ENCODE measurements at regions not wholly inside any gene's neighbourhood (a gene's known extent, or its start where the extent isn't known, plus 50 kb on each side); places are given as distances from the start of the nearest gene placed in this dataset.
A peak's percentile ranks its signal among the peaks of the same experiment; 100 is the strongest.

- intact Hi-C loops (cut with DNase I): no loop called here
- DNase-seq: no peak
- H3K9me3 ChIP-seq: no peaks in the 10 kb centered on the region
- H3K27ac ChIP-seq: no peak overlapping the region
- H3K4me3 ChIP-seq: no peak overlapping the region
- no peaks in the 10 kb centered on the region for H3K27me3 ChIP-seq
- TF ChIP-seq CTCF (IDR thresholded peaks at IDR 0.05): no peak
- H3K36me3 ChIP-seq: no peaks in the 10 kb centered on the region
- no peak overlapping the region for H3K9ac ChIP-seq (ENCODE audit: low read depth in 2 of 2, low read length in 2 of 2)
- peaks cover 6% of the 10 kb centered on the region for H3K4me1 ChIP-seq
Measured at GRCh38 chr9:129322641-129323375, 144.7 kb upstream of the IER5L start.

- TF ChIP-seq CTCF (IDR thresholded peaks at IDR 0.05): no peak
- H3K9ac ChIP-seq (ENCODE audit: low read depth in 2 of 2, low read length in 2 of 2): no peak overlapping the region
- intact Hi-C loops (cut with DNase I): no loop called here
- H3K27ac ChIP-seq: no peak overlapping the region
- H3K9me3 ChIP-seq: no peaks in the 10 kb centered on the region
- peaks cover 6% of the 10 kb centered on the region for H3K4me1 ChIP-seq
- no peak for DNase-seq
- no peaks in the 10 kb centered on the region for H3K36me3 ChIP-seq
- H3K27me3 ChIP-seq: no peaks in the 10 kb centered on the region
- no peak overlapping the region for H3K4me3 ChIP-seq
Measured at GRCh38 chr9:129322022-129322621, 144.1 kb upstream of the IER5L start.

GRCh38 chr9:129321286-129322021, 143.4 kb upstream of the IER5L start:
- no peak for DNase-seq
- peak overlapping the region; percentile 66 to 68 for H3K9ac ChIP-seq (ENCODE audit: low read depth in 2 of 2, low read length in 2 of 2)
- H3K4me3 ChIP-seq: peak overlapping the region; percentile 38
- H3K9me3 ChIP-seq: no peaks in the 10 kb centered on the region
- H3K36me3 ChIP-seq: no peaks in the 10 kb centered on the region
- intact Hi-C loops (cut with DNase I): no loop called here
- peak overlapping the region; percentile 70 for H3K27ac ChIP-seq
- TF ChIP-seq CTCF (IDR thresholded peaks at IDR 0.05): no peak
- H3K4me1 ChIP-seq: peaks cover 6% of the 10 kb centered on the region
- no peaks in the 10 kb centered on the region for H3K27me3 ChIP-seq

- H3K27ac ChIP-seq: peak overlapping the region; percentile 70
- peaks cover 6% of the 10 kb centered on the region for H3K4me1 ChIP-seq
- intact Hi-C loops (cut with DNase I): no loop called here
- peak overlapping the region; percentile 38 for H3K4me3 ChIP-seq
- H3K9ac ChIP-seq (ENCODE audit: low read depth in 2 of 2, low read length in 2 of 2): peak overlapping the region; percentile 66 to 70
- no peaks in the 10 kb centered on the region for H3K27me3 ChIP-seq
- no peaks in the 10 kb centered on the region for H3K36me3 ChIP-seq
- no peak for DNase-seq
- no peak for TF ChIP-seq CTCF (IDR thresholded peaks at IDR 0.05)
- H3K9me3 ChIP-seq: no peaks in the 10 kb centered on the region
Measured at GRCh38 chr9:129320575-129321285, 142.7 kb upstream of the IER5L start.

GRCh38 chr9:129319938-129320481, 141.9 kb upstream of the IER5L start:
- TF ChIP-seq CTCF (IDR thresholded peaks at IDR 0.05): no peak
- no peaks in the 10 kb centered on the region for H3K9me3 ChIP-seq
- H3K4me1 ChIP-seq: peaks cover 6% of the 10 kb centered on the region
- peak; percentile 18 for DNase-seq
- H3K9ac ChIP-seq (ENCODE audit: low read depth in 2 of 2, low read length in 2 of 2): peak overlapping the region; percentile 66 to 70
- no peaks in the 10 kb centered on the region for H3K27me3 ChIP-seq
- peak overlapping the region; percentile 70 for H3K27ac ChIP-seq
- intact Hi-C loops (cut with DNase I): no loop called here
- peak overlapping the region; percentile 38 for H3K4me3 ChIP-seq
- H3K36me3 ChIP-seq: no peaks in the 10 kb centered on the region

All from colonic mucosa (tissue), 4 donors.